NCI-H774 (cell line): ENCODE measurements at regions not wholly inside any gene's neighbourhood (a gene's known extent, or its start where the extent isn't known, plus 50 kb on each side); places are given as distances from the start of the nearest gene placed in this dataset.

Experiments used
- DNase-seq: peaks from one replicate; lab custom pipeline; 2025; lab: John Stamatoyannopoulos, UW

- no peak for DNase-seq
These were observed 177.1 kb upstream of the ALG10B start for GRCh38 chr12:38139456-38139855.

DNA sequence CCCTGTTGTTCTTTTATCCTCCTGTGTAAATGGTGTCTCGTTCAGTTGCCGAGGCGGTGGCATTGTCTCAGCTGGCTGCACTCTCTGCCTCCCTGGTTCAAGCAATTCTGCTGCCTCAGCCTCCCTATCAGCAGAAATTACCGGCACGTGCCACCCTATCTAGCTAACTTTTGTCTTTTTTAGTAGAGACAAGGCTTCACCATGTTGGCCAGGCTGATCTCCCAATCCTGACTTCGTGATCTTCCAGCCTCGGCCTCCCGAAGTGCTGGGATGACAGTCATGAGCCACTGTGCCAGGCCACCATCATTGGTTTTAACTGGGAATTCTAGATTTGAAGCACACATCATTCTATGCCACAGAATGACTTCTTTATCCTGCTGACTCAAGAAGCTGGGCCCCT lies 175.3 kb upstream of the ALG10B start:
- no peak for DNase-seq

DNA sequence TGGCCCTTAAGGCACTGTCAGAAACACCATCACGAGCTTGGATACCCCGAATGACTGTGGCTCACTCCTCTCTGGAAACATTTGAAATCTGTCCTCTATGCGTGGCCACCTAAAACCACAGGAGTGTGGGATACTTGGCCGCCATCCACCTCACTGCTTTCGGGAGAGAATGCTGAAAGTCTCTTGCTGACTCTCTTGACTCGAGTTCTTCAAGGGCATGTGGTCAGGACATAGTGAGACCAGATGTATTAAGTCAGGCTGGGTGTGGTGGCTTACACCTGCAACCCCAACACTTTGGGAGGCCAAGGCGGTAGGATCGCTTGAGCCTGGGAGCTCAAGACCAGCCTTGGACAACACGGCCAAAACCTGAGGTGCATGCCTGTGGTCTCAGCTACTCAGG lies 174.7 kb upstream of the ALG10B start:
- DNase-seq: no peak

GRCh38 chr12:38142974-38143373 lies 173.6 kb upstream of the ALG10B start:
- no peak for DNase-seq

- DNase-seq: no peak
These were observed 172.5 kb upstream of the ALG10B start for GRCh38 chr12:38144049-38144448.

DNA sequence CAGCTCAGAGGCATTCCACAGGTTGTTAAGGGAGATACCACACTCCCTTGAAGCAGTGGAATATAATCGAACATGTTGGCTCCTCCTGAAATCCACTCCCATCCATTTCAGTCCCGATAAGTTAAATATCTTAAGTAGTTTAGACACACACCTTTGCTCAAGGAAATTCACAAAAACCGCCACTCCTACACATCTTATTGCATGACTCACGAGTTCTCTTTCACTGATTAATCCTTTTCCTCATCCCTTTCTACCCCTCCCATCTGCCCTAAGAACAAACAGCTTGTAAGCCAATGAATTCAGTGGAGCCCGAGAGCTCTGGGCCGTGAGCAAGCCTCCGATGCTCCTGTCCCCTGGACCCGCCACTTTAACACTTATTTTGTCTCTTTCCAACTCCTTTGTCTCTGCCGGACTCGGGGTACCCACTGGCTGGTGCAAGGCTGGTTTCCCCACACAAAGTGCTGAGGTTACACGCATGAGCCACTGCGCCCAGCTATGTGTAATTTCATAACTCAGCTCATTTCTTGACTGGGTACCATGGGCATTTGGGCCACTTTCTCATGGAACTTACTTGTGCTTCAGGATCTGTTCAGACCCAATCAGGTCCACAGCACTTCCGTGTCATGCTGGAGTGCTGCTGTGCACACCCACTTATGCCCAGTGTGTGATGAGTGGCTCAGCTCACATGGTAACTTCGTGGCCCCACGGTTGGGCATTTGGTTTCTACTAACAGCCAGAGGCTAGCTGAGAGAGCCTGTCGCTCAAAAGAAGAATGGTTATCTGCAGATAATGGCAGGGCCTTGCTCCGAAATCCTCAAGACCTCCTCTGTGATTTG lies 171.8 kb upstream of the ALG10B start:
- DNase-seq: no peak

DNA sequence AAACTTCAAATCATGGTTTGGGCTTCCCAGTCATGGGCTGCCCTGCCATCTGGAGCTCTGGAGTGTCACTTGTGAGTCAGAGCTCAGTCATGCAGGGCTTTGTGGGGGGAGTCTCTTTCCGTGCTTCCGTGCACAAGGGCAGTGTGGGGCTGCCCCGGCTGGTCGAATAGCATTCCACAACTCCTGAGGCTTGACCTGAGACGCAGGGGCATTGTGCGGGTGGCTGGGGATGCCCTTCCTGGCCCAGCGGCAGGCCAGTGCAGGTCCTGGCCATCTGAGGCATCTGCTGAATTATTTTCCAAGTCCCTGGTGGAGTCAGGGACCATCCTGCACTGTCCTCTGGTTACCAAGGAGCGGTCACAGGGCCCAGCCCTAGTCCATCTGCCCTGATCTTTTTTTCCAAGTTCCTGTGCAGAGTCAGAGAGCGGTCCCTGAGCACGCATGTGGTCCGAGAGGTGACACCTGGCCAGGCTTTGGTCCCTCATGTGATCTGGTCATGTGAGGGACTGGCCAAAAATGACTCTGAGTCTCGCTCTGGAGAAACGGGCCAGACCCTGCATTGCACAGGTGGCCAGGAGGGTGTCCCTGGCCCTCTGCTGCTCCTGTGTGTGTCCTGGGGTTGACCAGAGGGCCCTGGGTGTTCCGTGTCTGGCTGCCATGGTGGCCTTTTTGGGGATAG lies 167.0 kb upstream of the ALG10B start:
- no peak for DNase-seq

DNA sequence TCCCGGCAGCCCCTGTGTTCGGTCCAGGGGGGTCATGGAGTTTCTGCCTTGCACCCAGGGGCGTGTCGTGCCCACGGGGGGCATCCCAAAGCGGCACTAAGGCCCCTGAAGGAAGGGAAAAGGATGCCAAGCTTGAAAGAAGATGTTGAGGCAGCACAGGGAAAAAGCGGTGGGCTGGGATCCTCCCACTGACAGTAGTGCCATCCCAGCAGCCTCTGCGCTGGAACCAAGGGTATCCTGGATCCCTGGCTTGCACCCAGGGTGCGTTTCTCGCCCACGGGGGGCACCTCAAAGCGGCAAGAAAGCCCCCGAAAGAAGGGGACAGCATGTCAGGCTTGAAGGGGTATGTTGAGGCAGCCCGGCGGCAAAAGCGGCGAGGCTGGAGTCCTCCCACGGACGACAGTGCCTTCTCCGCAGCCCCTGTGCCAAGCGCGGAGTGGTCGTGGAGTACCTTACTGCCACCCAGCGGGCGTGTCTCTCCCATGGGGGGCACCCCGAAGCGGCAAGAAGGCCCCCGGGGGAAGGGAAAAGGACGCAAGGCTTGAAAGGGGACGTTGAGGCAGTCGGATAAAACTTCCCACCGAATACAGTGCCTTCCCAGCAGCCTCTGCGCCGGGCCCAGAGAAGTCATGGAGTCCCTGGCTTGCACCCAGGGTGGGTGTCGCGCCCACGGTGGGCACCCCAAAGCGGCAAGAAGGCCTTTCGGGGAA lies 164.4 kb upstream of the ALG10B start:
- no peak for DNase-seq

- no peak for DNase-seq
These were observed 163.5 kb upstream of the ALG10B start for GRCh38 chr12:38152816-38153736.

GRCh38 chr12:38153737-38154061 lies 162.9 kb upstream of the ALG10B start:
- DNase-seq: no peak

- no peak for DNase-seq
These were observed 162.2 kb upstream of the ALG10B start for GRCh38 chr12:38154096-38155019.

GRCh38 chr12:38155020-38155395 lies 161.6 kb upstream of the ALG10B start:
- no peak for DNase-seq

- DNase-seq: no peak
These were observed 160.8 kb upstream of the ALG10B start for GRCh38 chr12:38155526-38156496.

DNA sequence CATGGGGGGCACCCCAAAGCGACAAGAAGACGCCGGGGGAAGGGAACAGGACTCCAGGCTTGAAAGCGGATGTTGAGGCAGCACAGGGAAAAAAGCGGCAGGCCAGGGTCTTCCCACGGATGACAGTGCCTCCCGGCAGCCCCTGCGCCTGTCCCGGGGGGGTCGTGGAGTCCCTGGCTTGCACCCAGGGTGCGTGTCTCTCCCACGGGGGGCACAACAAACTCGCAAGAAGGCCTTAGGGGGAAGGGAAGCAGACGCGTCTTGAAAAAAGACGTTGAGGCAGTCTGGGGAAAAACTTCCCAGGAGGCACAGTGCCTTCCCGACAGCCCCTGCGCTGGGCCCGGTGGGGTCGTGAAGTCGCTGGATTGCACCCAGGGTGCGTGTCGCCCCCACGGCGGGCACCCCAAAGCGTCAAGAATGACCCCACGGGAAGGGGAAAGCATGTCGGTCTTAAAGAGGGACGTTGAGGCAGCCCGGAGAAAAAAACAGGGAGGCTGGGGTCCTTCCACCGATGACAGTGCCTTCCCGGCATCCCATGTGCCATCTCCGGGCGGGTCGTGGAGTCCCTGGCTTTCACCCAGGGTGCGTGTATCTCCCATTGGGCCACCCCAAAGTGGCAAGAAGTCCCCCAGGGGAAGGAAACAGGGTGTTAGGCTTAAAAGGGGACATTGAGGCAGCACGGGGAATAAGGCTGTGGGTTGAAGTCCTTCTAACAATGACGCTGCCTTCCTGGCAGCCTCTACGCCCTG lies 159.9 kb upstream of the ALG10B start:
- DNase-seq: no peak

DNA sequence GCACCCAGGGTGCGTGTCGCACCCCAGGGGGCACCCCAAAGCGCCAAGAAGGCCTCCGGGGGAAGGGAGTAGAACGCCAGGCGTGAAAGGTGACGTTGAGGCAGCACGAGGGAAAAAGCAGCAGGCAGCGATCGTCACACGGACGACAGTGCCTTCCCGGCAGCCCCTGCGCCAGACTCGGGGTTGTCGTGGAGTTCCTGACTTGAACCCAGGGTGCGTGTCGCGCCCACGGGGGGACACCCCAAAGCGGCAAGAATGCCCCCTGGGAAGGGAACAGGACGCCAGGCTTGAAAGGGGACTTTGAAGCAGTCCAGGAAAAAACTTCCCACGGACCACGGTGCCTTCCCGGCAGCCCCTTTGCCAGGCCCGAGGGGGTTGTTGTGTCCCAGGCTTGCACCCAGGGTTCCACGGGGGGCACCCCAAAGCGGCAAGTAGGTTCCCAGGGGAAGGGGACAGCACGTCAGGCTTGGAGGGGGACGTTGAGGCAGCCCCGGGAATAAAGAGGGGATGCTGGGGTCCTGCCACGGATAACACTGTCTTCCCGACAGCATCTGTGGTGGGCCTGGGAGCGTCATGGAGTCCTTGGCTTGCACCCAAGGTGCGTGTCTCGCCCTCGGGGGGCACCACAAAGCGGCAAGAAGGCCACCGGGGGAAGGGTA lies 159.2 kb upstream of the ALG10B start:
- no peak for DNase-seq

DNA sequence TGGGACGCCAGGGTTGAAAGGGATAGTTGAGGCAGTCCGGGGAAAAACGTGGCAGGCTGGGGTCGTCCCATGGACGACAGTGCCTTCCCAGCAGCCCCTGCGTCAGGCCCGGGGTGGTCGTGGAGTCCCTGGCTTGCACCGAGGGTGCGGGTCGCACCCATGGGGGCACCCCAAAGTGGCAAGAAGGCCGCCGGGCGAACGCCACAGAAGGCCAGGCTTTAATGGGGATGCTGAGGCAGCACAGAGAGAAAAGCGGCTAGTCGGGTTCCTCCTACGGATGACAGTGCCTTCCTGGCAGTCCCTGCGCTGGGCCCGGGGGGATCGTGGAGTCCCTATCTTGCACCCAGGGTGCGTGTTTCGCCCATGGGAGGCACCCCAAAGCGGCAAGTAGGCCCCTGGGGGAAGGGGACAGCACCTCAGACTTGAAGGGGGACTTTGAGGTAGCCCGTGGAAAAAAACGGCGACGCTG lies 158.6 kb upstream of the ALG10B start:
- no peak for DNase-seq

DNA sequence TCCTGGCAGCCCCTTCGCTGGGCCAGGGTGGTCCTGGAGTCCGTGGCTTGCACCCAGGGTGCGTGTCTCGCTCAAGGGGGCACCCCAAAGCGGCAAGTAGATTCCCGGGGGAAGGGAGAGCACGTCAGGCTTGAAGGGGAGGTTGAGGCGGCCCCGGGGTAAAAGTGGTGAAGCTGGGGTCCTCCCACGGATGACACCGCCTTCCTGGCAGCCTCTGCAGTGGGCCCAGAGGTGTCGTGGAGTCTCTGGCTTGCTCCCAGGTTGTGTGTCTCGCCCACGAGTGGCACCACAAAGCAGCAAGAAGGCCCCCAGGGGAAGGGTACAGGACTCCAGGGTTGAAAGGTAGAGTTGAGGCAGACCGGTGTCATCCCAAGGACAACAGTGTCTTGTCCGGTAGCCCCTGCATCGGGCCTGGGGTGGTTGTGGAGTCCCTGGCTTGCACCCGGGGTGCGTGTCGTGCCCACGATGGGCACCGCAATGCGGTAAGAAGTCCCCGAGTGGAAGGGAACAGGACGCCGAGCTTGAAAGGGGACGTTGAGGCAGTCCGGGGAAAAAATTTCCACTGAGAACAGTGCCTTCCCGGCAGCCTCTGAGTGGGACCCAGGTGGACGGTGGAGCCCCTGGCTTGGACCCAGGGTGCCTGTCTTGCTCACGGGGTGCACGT lies 158.0 kb upstream of the ALG10B start:
- DNase-seq: no peak

DNA sequence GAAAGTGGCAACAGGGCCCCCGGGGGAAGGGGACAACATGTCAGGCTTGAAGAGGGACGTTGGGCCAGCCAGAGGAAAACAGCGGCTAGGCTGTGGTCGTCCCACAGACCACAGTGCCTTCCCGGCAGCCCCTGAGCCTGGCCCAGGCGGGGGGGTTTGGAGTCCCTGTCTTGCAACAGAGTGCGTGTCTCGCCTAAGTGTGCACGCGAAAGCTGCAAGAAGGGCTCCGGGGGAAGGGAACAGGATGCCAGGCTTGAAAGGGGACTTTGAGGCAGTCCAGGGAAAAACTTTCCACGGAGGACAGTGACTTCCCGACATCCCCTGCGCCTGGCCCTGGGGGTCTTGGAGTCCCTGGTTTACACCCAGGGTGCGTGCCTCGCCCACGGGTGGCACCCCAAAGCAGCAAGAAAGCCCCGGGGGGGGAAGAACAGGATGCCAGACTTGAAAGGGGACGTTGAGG lies 157.5 kb upstream of the ALG10B start:
- DNase-seq: no peak
